ENCODE measurements at regions not wholly inside any gene's neighbourhood (a gene's known extent, or its start where the extent isn't known, plus 50 kb on each side); places are given as distances from the start of the nearest gene placed in this dataset.

GRCh38 chr7:15932318-15932717 lies 245.8 kb upstream of the MEOX2 start:
- TF ChIP-seq ATF3 (IDR thresholded peaks at IDR 0.05) (no peak), FOXA2 (IDR thresholded peaks at IDR 0.05) (no peak), FOXA1 (IDR thresholded peaks at IDR 0.05) (no peak), HNF4A (conservative IDR thresholded peaks at IDR 0.05) (no peak), ZBTB33 (IDR thresholded peaks at IDR 0.05) (no peak), MAX (IDR thresholded peaks at IDR 0.05) (no peak), TAF1 (conservative IDR thresholded peaks at IDR 0.05) (no peak), NR2F2 (IDR thresholded peaks at IDR 0.05) (no peak), SP1 (IDR thresholded peaks at IDR 0.05) (no peak), GABPA (IDR thresholded peaks at IDR 0.05 in 1 of 2, conservative IDR thresholded peaks at IDR 0.05 in 1 of 2) (no peak), JUND (IDR thresholded peaks at IDR 0.05) (no peak), YY1 (IDR thresholded peaks at IDR 0.05) (no peak), CTCF (IDR thresholded peaks at IDR 0.05; ENCODE audit: low read depth, low read length, missing input control) (no peak), REST (IDR thresholded peaks at IDR 0.05) (no peak), EGR1 (IDR thresholded peaks at IDR 0.05; ENCODE audit: low read depth in 2 of 2) (no peak), HNF4G (IDR thresholded peaks at IDR 0.05) (no peak), RXRA (IDR thresholded peaks at IDR 0.05) (no peak), RAD21 (IDR thresholded peaks at IDR 0.05) (no peak)
- H3K4me1 ChIP-seq (ENCODE audit: control insufficient read depth in 4 of 4, insufficient read depth in 4 of 4, low read length in 3 of 4): no peaks in the 10 kb centered on the region
- no peaks in the 10 kb centered on the region for H3K36me3 ChIP-seq (ENCODE audit: control insufficient read depth in 4 of 4, insufficient read depth in 3 of 4, low read depth in 1 of 4, low read length in 3 of 4)
- no peaks in the 10 kb centered on the region for H3K9me3 ChIP-seq (ENCODE audit: control insufficient read depth in 4 of 4, low read length in 3 of 4)
- DNase-seq (ENCODE audit: low spot score): no peak
- no peak overlapping the region for H3K27ac ChIP-seq (ENCODE audit: low read depth in 1 of 2, low read length in 2 of 2)
- 87% methylated on average over 1 of the region's 1 CpG for WGBS
- H3K9ac ChIP-seq (ENCODE audit: low read depth in 1 of 2, low read length in 2 of 2): no peak overlapping the region
- H3K27me3 ChIP-seq (ENCODE audit: control insufficient read depth in 4 of 4, insufficient read depth in 4 of 4, low read length in 3 of 4): no peaks in the 10 kb centered on the region
- H3K4me3 ChIP-seq (ENCODE audit: low read depth in 1 of 3, low read length in 3 of 3): no peak overlapping the region

Data from liver (tissue), 8 donors.